Activated CD4-positive, alpha-beta T cell treated with anti-CD3 and anti-CD28 coated beads, Interleukin-2, amount 10 ng/mL, durations not matched to agents 7 days and 5 days (primary cell): ENCODE measurements at regions not wholly inside any gene's neighbourhood (a gene's known extent, or its start where the extent isn't known, plus 50 kb on each side); places are given as distances from the start of the nearest gene placed in this dataset.

Experiments
- CTCF ChIA-PET: fragments of 350-600 bp; sonication (Branson Sonifier 250); formaldehyde crosslinking; loops from one replicate; lab custom pipeline; 2021; ENCODE audit warnings: antibody characterized with exemption; lab: Charles Lee
- POLR2A ChIA-PET: fragments of 350-600 bp; sonication (Branson Sonifier 250); formaldehyde crosslinking; loops from one replicate; lab custom pipeline; 2021; ENCODE audit warnings: antibody characterized with exemption; lab: Charles Lee
- DNase-seq: peaks from one replicate; pipeline ENCODE4 v3.0.0-alpha.2; 2020
- H3K27ac Mint-ChIP-seq: one replicate; pipeline ENCODE4 v1.8.0; 2021; ENCODE audit warnings: mild to moderate bottlenecking, moderate library complexity, mixed read lengths
- H3K27me3 Mint-ChIP-seq: one replicate; pipeline ENCODE4 v1.8.0; 2021; ENCODE audit warnings: mixed read lengths
- H3K36me3 Mint-ChIP-seq: one replicate; pipeline ENCODE4 v1.8.0; 2021; ENCODE audit warnings: low read depth, mixed read lengths
- H3K4me1 Mint-ChIP-seq: one replicate; pipeline ENCODE4 v1.8.0; 2021; ENCODE audit warnings: mixed read lengths
- H3K4me3 Mint-ChIP-seq: one replicate; pipeline ENCODE4 v1.8.0; 2021; ENCODE audit warnings: mild to moderate bottlenecking, moderate library complexity, mixed read lengths
- H3K9me3 Mint-ChIP-seq: one replicate; pipeline ENCODE4 v1.8.0; 2021; ENCODE audit warnings: mixed read lengths

DNA sequence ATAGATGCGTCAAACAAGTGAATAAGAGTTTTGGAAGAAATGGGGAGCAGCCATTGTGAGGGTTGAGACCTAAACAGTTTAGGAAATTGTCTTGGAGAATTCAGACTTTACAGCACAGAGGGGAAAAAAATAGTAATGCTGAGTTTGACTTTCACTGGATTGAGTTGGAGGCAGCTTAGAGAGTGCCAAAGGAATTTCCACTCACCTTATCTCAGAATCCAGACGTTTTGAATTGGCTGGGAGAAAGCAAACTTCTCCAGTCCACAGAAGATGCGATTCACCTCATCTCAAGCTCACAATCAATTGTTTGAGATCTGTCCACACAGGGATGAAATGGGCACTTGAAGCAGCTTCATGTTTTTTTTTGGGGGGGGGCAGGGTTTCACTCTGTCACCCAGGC lies 663.5 kb upstream of the SALL1 start:
- H3K36me3 Mint-ChIP-seq = no peaks in the 10 kb centered on the region
- H3K27ac Mint-ChIP-seq = no peak overlapping the region
- H3K4me1 Mint-ChIP-seq = no peaks in the 10 kb centered on the region
- ChIA-PET CTCF (no interaction called here), POLR2A (no interaction called here)
- peaks cover 2% of the 10 kb centered on the region for H3K9me3 Mint-ChIP-seq
- no peaks in the 10 kb centered on the region for H3K27me3 Mint-ChIP-seq
- H3K4me3 Mint-ChIP-seq = no peak overlapping the region
- DNase-seq = no peak

DNA sequence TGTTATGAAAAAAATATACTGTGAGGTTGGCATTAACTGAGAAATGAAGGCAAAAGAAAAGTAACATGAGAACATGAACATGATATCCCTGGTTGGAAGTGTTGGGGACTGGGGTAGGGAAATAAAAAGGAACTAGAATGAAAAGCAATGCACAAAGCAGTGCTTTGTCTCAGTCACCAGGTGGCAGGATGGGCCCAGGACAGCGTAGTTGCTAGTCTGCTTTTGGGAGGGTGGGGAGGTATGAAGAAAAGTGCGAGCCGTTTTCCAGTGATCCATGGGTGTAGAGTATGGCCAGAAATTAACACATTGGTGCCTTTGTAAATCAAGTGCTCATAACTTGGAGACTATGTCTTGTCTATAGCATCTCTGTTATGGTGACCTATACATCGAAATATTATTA lies 662.5 kb upstream of the SALL1 start:
- Mint-ChIP-seq H3K36me3 (no peaks in the 10 kb centered on the region), H3K4me1 (no peaks in the 10 kb centered on the region), H3K4me3 (no peak overlapping the region), H3K27me3 (no peaks in the 10 kb centered on the region), H3K27ac (no peak overlapping the region), H3K9me3 (peaks cover 2% of the 10 kb centered on the region)
- no peak for DNase-seq
- POLR2A ChIA-PET = no interaction called here
- CTCF ChIA-PET = no interaction called here

DNA sequence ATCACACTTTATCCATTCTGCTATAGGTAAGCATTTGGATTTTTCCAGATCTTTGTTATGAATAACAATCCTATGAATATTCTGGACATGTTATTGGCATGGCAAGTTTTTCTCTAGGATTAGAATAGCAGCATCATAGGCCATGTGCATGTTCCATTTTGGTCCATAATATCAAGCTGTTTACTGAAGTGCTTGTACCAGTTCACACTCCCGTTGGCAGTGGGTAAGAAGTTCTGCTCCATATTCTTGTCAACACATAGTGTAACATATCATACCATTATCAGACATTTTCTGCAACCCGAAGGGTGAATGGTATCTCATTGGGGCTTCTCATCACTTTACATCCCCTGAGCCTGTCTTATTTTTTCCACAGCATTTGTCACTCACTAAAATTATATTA lies 661.9 kb upstream of the SALL1 start:
- Mint-ChIP-seq H3K27ac (no peak overlapping the region), H3K9me3 (peaks cover 2% of the 10 kb centered on the region), H3K36me3 (no peaks in the 10 kb centered on the region), H3K4me3 (no peak overlapping the region), H3K4me1 (no peaks in the 10 kb centered on the region), H3K27me3 (no peaks in the 10 kb centered on the region)
- no peak for DNase-seq
- ChIA-PET POLR2A (no interaction called here), CTCF (no interaction called here)

DNA sequence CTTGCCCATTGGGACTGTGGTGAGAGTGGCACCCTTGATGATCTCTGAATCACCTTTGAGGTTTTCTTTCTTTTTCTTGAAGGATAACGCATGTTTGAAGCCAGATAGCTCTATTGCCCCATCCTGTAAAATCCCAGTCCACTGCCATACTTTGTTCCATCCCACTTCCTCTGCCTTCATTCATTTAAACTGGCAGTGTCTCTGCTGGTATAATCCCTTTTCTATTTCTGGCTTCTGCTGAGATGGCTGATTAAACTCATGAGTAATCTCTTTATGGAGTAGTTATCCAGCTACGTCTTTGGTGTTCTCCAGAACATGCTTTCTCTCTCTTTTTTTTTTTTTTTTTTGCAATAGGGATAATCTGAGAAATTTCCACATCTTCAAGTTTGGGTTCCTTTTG lies 656.5 kb upstream of the SALL1 start:
- Mint-ChIP-seq H3K36me3 (no peaks in the 10 kb centered on the region), H3K4me3 (no peak overlapping the region), H3K9me3 (no peaks in the 10 kb centered on the region), H3K4me1 (no peaks in the 10 kb centered on the region), H3K27me3 (no peaks in the 10 kb centered on the region), H3K27ac (no peak overlapping the region)
- CTCF ChIA-PET = interaction anchor here (0.7 kb wide), 1 partner anchor 140 kb away, joined by 3 read pairs; no protein-coding TSS in a partner anchor
- DNase-seq = no peak
- POLR2A ChIA-PET = no interaction called here

DNA sequence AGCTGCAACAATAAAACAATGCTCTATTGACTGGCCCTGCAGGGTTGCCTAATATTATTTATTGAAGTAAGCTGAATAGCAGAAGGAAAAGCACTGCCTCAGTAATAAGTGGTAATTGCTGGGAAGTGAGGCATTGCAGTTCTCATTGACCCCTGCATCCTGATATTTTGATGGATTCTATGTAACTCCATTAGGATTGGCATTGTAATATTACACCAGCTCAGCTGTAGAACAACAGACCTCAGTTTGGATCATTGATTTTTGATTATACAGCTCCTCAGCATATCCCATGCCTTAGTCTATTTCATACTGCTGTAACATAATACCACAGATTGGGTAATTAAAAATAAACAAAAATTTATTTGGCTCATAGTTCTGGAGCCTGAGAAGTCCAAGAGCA lies 650.6 kb upstream of the SALL1 start:
- Mint-ChIP-seq H3K9me3 (no peaks in the 10 kb centered on the region), H3K4me3 (no peak overlapping the region), H3K4me1 (no peaks in the 10 kb centered on the region), H3K27ac (no peak overlapping the region), H3K36me3 (no peaks in the 10 kb centered on the region), H3K27me3 (no peaks in the 10 kb centered on the region)
- CTCF ChIA-PET = interaction anchor here (0.6 to 0.7 kb wide), 2 partner anchors 68 to 452 kb away, joined by 3 read pairs; no protein-coding TSS in a partner anchor
- no peak for DNase-seq
- POLR2A ChIA-PET = no interaction called here

DNA sequence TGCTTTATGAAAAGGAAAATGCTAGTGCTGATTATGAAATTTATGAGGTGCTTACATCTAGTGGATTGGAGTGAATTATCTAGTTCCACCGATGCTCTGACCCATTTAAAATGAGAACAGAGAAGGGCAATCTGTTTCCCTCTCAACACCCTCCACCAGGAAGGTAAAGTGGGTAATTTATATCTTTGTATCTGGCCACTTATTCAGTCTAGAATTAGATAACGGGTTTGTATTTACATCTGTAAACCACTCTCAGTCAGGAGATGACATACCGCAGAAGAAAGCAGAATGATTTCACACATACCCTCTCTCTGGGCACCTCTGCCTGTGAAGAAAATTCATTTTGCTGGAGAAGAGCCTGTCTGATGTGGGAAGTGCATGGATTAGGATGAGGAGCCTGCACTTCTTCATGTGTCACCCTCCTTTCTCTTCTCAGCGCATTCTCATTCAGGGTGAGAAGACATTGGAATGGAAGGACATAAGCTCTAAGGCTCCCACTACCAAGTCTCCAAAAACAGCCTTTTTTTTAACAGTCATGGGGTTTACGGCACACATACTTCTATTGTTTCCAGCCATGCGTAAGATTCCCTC lies 646.7 kb upstream of the SALL1 start:
- H3K4me1 Mint-ChIP-seq = no peaks in the 10 kb centered on the region
- H3K4me3 Mint-ChIP-seq = no peak overlapping the region
- no peak for DNase-seq
- no peaks in the 10 kb centered on the region for H3K27me3 Mint-ChIP-seq
- ChIA-PET POLR2A (no interaction called here), CTCF (no interaction called here)
- no peak overlapping the region for H3K27ac Mint-ChIP-seq
- H3K9me3 Mint-ChIP-seq = peaks cover 6% of the 10 kb centered on the region
- no peaks in the 10 kb centered on the region for H3K36me3 Mint-ChIP-seq

DNA sequence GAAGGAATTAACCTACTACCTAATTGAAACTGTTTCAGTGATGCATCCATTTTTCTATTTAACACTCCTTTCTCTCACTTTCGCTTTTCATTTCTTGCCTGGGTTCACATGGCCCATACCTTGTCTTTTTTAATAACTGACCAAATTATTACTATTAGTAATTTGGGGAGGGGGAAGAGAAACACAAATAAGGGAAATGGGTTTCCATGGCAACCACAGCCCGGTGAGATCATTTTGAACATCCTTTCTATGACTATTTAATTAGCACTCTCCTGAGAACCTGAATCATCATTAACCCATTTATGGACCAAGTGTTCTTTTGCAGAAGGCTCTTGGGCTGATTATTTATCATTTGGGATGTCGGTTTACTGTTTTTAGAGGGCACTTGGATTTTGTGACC lies 628.2 kb upstream of the SALL1 start:
- POLR2A ChIA-PET = no interaction called here
- no peaks in the 10 kb centered on the region for H3K36me3 Mint-ChIP-seq
- CTCF ChIA-PET = no interaction called here

GRCh38 chr16:51773071-51773890 lies 622.2 kb upstream of the SALL1 start:
- Mint-ChIP-seq H3K4me3 (no peak overlapping the region), H3K27me3 (no peaks in the 10 kb centered on the region), H3K4me1 (peaks cover 2% of the 10 kb centered on the region), H3K27ac (no peak overlapping the region), H3K9me3 (no peaks in the 10 kb centered on the region), H3K36me3 (no peaks in the 10 kb centered on the region)
- no peak for DNase-seq
- POLR2A ChIA-PET = no interaction called here
- CTCF ChIA-PET = no interaction called here

More for the DNA sequence above, 628.2 kb upstream of the SALL1 start:
- Mint-ChIP-seq H3K27ac (no peak overlapping the region), H3K9me3 (peaks cover 3% of the 10 kb centered on the region), H3K4me1 (no peaks in the 10 kb centered on the region), H3K27me3 (no peaks in the 10 kb centered on the region), H3K4me3 (no peak overlapping the region)
- no peak for DNase-seq

GRCh38 chr16:51766739-51767138 lies 615.7 kb upstream of the SALL1 start:
- no peak overlapping the region for H3K4me3 Mint-ChIP-seq
- peaks cover 2% of the 10 kb centered on the region for H3K4me1 Mint-ChIP-seq
- POLR2A ChIA-PET = no interaction called here

GRCh38 chr16:51763072-51763661 lies 612.1 kb upstream of the SALL1 start:
- Mint-ChIP-seq H3K27me3 (peaks cover 10% of the 10 kb centered on the region), H3K27ac (no peak overlapping the region), H3K4me3 (no peak overlapping the region), H3K4me1 (no peaks in the 10 kb centered on the region), H3K9me3 (no peaks in the 10 kb centered on the region), H3K36me3 (no peaks in the 10 kb centered on the region)
- ChIA-PET CTCF (no interaction called here), POLR2A (no interaction called here)
- DNase-seq = no peak

More at GRCh38 chr16:51766739-51767138, 615.7 kb upstream of the SALL1 start:
- DNase-seq = no peak
- no peaks in the 10 kb centered on the region for H3K9me3 Mint-ChIP-seq
- H3K27me3 Mint-ChIP-seq = peaks cover 10% of the 10 kb centered on the region
- H3K36me3 Mint-ChIP-seq = no peaks in the 10 kb centered on the region
- H3K27ac Mint-ChIP-seq = no peak overlapping the region
- CTCF ChIA-PET = no interaction called here

DNA sequence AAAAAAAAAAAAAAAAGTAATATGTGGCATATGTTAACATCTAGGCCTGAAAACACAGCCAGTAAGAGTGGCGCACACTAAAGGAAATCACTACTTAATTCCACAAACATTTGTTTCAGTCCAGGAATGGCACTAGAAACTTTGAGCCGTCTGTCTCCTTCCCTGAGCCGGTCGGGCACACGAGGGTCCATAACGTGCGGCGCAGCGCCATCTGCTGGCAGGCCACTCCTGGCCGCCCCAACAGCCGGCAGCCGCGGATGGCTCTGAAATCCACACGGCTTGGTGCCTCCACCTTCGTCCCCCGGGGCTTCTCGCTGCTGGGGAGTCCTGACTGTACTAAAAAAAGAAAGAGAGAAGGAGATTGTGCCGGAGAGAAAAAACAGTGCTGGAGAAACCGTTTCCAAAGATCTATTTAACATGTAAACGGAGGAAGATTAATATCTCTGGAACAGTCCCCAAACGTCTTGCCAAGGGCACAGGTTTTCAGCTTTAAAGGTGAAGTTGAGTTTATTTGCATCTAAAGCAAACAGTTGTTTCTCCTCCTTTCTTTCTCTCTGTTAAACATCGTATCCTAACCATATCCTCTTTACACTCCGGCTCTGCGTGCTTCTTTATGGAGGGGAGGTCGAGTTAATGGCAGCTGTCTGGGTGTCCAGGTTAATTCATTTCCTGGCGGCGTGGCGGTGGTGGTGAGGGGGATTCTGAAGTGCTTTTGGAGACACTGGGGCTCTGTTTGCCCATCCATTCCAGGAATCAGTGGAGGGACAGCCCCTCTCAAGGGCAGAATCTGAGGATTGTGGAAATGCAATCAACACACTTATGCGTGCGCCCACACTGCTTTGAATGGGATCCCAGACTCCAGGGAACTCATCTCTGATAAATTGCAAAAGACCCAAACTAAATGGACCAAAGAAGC lies 611.3 kb upstream of the SALL1 start:
- Mint-ChIP-seq H3K4me1 (no peaks in the 10 kb centered on the region), H3K27me3 (peaks cover 10% of the 10 kb centered on the region), H3K4me3 (no peak overlapping the region), H3K36me3 (no peaks in the 10 kb centered on the region), H3K27ac (no peak overlapping the region), H3K9me3 (no peaks in the 10 kb centered on the region)
- peak; percentile 51 for DNase-seq
- ChIA-PET POLR2A (no interaction called here), CTCF (interaction anchor here (0.7 kb wide), 1 partner anchor 611 kb away, joined by 3 read pairs; no protein-coding TSS in a partner anchor)

GRCh38 chr16:51761001-51761400 lies 609.9 kb upstream of the SALL1 start:
- Mint-ChIP-seq H3K27ac (no peak overlapping the region), H3K9me3 (no peaks in the 10 kb centered on the region), H3K36me3 (no peaks in the 10 kb centered on the region), H3K4me3 (no peak overlapping the region), H3K4me1 (no peaks in the 10 kb centered on the region), H3K27me3 (peaks cover 10% of the 10 kb centered on the region)
- CTCF ChIA-PET = no interaction called here
- DNase-seq = no peak
- POLR2A ChIA-PET = no interaction called here
